Karpas-422 (cell line): ENCODE measurements at regions not wholly inside any gene's neighbourhood (a gene's known extent, or its start where the extent isn't known, plus 50 kb on each side); places are given as distances from the start of the nearest gene placed in this dataset.
"Not testable (repeated sequence)": the region's sequence is repeated elsewhere in the genome, so short reads cannot be mapped to it uniquely, and the experiment has no call there.

Experiments used
- DNase-seq: peaks from one replicate; pipeline ENCODE4 v3.0.0-alpha.2; 2015
- H2AFZ ChIP-seq: fragments of 200-600 bp; sonication (generic); 2 replicates; pipeline ENCODE4 v1.6.1; 2014; ENCODE audit warnings: antibody characterized with exemption, low read length, mixed read lengths
- H3K27ac ChIP-seq: fragments of 200-600 bp; sonication (generic); 2 replicates; pipeline ENCODE4 v1.5.1; 2014; ENCODE audit warnings: mild to moderate bottlenecking, low read length, moderate library complexity
- H3K27me3 ChIP-seq: fragments of 200-600 bp; sonication (generic); 2 replicates; pipeline ENCODE4 v1.6.1; 2014; ENCODE audit warnings: low read length, mixed read lengths
- H3K36me3 ChIP-seq: fragments of 200-600 bp; sonication (generic); 2 replicates; pipeline ENCODE4 v1.6.1; 2014; ENCODE audit warnings: low read length, mixed read lengths; ENCODE audit not compliant: insufficient read depth
- H3K4me1 ChIP-seq: fragments of 200-600 bp; sonication (generic); 2 replicates; pipeline ENCODE4 v1.6.1; 2014; ENCODE audit warnings: mild to moderate bottlenecking, low read length, mixed read lengths
- H3K4me2 ChIP-seq: fragments of 200-600 bp; sonication (generic); 2 replicates; pipeline ENCODE4 v1.6.1; 2014; ENCODE audit warnings: low read length, low read depth, mild to moderate bottlenecking; ENCODE audit not compliant: poor library complexity, severe bottlenecking
- H3K4me3 ChIP-seq: fragments of 200-600 bp; sonication (generic); 2 replicates; pipeline ENCODE4 v1.5.1; 2014; ENCODE audit warnings: mild to moderate bottlenecking, antibody characterized with exemption, low read length, mixed read lengths
- H3K79me2 ChIP-seq: fragments of 200-600 bp; sonication (generic); 2 replicates; pipeline ENCODE4 v1.6.1; 2014; ENCODE audit warnings: mild to moderate bottlenecking, low read length, mixed read lengths
- H3K9ac ChIP-seq: fragments of 200-600 bp; sonication (generic); 2 replicates; pipeline ENCODE4 v1.6.0; 2014; ENCODE audit warnings: low read length
- H3K9me2 ChIP-seq: fragments of 200-600 bp; sonication (generic), shearing (Covaris generic); replicated peaks from 2 replicates; pipeline ENCODE4 v1.6.0; 2014; ENCODE audit warnings: mild to moderate bottlenecking, low read length, moderate library complexity; ENCODE audit not compliant: insufficient read depth
- H3K9me3 ChIP-seq: fragments of 300-700, 200-600 bp; sonication (generic); 2 replicates; pipeline ENCODE4 v1.6.1; 2014; ENCODE audit warnings: low read length, mixed read lengths
- H4K20me1 ChIP-seq: fragments of 200-600 bp; sonication (generic); 2 replicates; pipeline ENCODE4 v1.6.1; 2014; ENCODE audit warnings: mild to moderate bottlenecking, antibody characterized with exemption, low read length, low read depth; ENCODE audit not compliant: insufficient read depth

DNA sequence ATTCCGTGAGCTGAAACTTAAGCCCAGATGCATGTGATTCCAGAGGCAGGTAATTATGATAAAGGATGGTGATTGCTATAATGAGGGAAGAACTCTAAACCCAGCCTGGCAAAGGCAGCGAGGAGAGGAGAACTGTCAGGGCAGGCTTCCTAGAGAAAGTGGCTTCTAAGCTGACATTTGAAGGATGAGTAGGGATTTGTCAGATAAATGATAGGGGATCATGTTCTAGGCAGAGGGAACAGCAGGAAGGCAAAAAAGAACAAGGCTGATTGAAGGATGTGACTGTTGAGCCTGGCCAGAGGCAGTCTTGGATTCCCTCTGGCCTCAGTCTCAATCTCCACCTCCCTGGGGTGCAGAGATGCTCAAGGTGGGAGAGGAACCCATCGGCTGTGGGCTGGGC, 146.4 kb upstream of the POU3F1 start:
- Histone ChIP-seq H3K9me2 (no peaks in the 10 kb centered on the region), H3K9ac (no peak overlapping the region), H3K27ac (no peak overlapping the region), H3K27me3 (no peaks in the 10 kb centered on the region), H3K4me3 (no peak overlapping the region), H3K4me2 (no peak overlapping the region), H3K9me3 (no peaks in the 10 kb centered on the region), H3K79me2 (no peaks in the 10 kb centered on the region), H2AFZ (no peak overlapping the region), H3K4me1 (no peaks in the 10 kb centered on the region), H4K20me1 (0 out of 2 replicates have a peak, but pooled peaks cover 3% of the 10 kb centered on the region), H3K36me3 (no peaks in the 10 kb centered on the region)
- DNase-seq, result no peak

DNA sequence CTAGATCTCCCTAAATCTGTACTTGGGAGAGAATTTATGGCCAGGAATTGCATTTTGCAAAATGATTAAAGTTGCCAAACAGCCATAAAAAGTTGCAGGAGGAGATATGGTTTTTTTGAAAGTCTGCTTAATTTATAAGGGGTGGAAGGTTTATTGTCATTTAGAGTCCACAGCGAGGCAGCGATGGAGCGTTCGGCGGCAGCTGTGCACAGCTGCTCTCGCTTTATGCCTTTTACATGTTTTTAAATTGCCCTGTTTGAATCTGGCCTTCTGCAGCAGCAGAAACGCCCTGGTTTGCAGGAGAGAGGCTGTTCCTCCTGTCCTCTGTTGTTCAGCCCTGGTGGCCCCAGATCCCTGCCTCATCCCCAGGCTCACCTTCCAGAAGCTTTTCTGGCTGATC, 144.9 kb upstream of the POU3F1 start:
- Histone ChIP-seq H4K20me1 (0 out of 2 replicates have a peak, but pooled peaks cover 3% of the 10 kb centered on the region), H2AFZ (no peak overlapping the region), H3K9me3 (no peaks in the 10 kb centered on the region), H3K9me2 (no peaks in the 10 kb centered on the region), H3K4me3 (no peak overlapping the region), H3K36me3 (no peaks in the 10 kb centered on the region), H3K27ac (no peak overlapping the region), H3K9ac (no peak overlapping the region), H3K79me2 (no peaks in the 10 kb centered on the region), H3K4me2 (no peak overlapping the region), H3K4me1 (no peaks in the 10 kb centered on the region), H3K27me3 (no peaks in the 10 kb centered on the region)
- no peak for DNase-seq

- Histone ChIP-seq H3K36me3 (no peaks in the 10 kb centered on the region), H3K9me3 (no peaks in the 10 kb centered on the region), H4K20me1 (0 out of 2 replicates have a peak, but pooled peaks cover 3% of the 10 kb centered on the region), H3K4me1 (no peaks in the 10 kb centered on the region), H3K9me2 (no peaks in the 10 kb centered on the region), H3K4me3 (no peak overlapping the region), H3K79me2 (no peaks in the 10 kb centered on the region), H2AFZ (no peak overlapping the region), H3K4me2 (no peak overlapping the region), H3K27ac (no peak overlapping the region), H3K9ac (no peak overlapping the region), H3K27me3 (no peaks in the 10 kb centered on the region)
- no peak for DNase-seq
These were observed 144.4 kb upstream of the POU3F1 start for GRCh38 chr1:38190983-38191382.

DNA sequence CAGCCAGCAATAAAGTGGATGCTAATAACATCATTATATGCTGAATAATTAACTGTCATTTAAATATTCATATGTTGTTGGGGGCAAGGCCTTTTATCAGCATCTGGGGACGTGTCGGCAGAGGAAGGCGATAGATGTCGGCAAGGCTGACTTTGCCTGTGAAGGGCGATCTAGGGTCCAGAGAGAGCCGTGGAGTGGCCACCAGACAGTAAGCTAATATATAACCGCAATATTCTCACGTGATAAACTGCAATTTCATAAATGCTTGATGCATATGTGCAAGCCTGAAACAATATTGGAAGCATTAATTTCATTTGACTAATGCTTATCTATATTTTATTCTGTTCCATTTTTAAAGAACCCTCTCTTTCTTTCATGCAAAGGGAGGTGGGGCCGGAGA, 141.0 kb upstream of the POU3F1 start:
- Histone ChIP-seq H4K20me1 (no peaks in the 10 kb centered on the region), H3K9me2 (no peaks in the 10 kb centered on the region), H3K4me3 (no peak overlapping the region), H3K4me2 (no peak overlapping the region), H3K79me2 (no peaks in the 10 kb centered on the region), H2AFZ (no peak overlapping the region), H3K36me3 (no peaks in the 10 kb centered on the region), H3K27me3 (no peaks in the 10 kb centered on the region), H3K4me1 (no peaks in the 10 kb centered on the region), H3K9me3 (no peaks in the 10 kb centered on the region), H3K9ac (no peak overlapping the region), H3K27ac (no peak overlapping the region)
- DNase-seq, result no peak

GRCh38 chr1:38186566-38186965, 140.0 kb upstream of the POU3F1 start:
- Histone ChIP-seq H3K9ac (no peak overlapping the region), H3K9me2 (no peaks in the 10 kb centered on the region), H3K36me3 (no peaks in the 10 kb centered on the region), H3K4me2 (no peak overlapping the region), H4K20me1 (no peaks in the 10 kb centered on the region), H3K4me1 (no peaks in the 10 kb centered on the region), H3K9me3 (no peaks in the 10 kb centered on the region), H3K27ac (no peak overlapping the region), H3K4me3 (no peak overlapping the region), H2AFZ (no peak overlapping the region), H3K27me3 (no peaks in the 10 kb centered on the region), H3K79me2 (no peaks in the 10 kb centered on the region)
- no peak for DNase-seq

DNA sequence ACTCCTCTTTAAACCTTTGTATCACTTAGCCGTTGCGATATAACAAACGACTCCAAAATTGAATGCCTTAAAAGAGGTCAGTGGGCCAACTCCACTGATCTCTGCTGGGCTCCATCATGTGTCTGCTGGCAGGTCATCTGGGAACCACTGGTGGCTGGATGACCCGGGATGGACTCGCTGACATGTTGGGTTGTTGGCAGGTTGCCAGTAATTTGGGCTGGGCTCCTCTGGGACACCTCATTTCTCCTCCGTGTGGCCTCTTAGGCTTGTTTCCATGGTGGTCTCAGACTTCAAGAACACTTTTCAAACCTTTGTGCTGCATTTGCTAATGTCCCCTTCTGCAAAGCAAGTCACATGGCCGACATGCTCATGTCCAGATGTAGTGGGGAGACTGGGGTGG, 139.3 kb upstream of the POU3F1 start:
- Histone ChIP-seq H3K27me3 (no peaks in the 10 kb centered on the region), H3K9me2 (no peaks in the 10 kb centered on the region), H3K9ac (no peak overlapping the region), H2AFZ (no peak overlapping the region), H3K4me2 (no peak overlapping the region), H4K20me1 (no peaks in the 10 kb centered on the region), H3K4me3 (no peak overlapping the region), H3K36me3 (no peaks in the 10 kb centered on the region), H3K4me1 (no peaks in the 10 kb centered on the region), H3K9me3 (no peaks in the 10 kb centered on the region), H3K27ac (no peak overlapping the region), H3K79me2 (no peaks in the 10 kb centered on the region)
- no peak for DNase-seq

DNA sequence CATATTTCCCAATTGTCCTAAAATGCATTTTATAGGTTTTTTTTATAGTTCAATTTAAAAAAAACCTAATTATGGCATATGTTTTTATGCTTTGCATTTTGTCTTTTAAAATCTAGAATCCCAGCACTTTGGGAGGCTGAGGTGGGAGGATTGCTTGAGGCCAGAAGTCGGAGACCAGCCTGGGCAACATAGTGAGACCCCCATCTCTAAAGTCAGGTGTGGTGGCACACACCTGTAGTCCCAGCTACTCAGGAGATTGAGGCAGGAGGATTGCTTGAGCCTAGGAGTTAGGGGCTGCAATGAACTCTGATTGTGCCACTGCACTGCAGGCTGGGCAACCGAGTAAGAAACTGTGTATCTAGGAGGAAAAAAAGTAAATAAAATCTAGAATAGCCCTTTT, 137.2 kb upstream of the POU3F1 start:
- Histone ChIP-seq H3K9ac (no peak overlapping the region), H3K79me2 (no peaks in the 10 kb centered on the region), H3K9me2 (no peaks in the 10 kb centered on the region), H3K36me3 (no peaks in the 10 kb centered on the region), H3K4me2 (no peak overlapping the region), H3K9me3 (no peaks in the 10 kb centered on the region), H3K4me3 (no peak overlapping the region), H3K27me3 (no peaks in the 10 kb centered on the region), H3K4me1 (no peaks in the 10 kb centered on the region), H3K27ac (no peak overlapping the region), H4K20me1 (no peaks in the 10 kb centered on the region), H2AFZ (no peak overlapping the region)
- no peak for DNase-seq

DNA sequence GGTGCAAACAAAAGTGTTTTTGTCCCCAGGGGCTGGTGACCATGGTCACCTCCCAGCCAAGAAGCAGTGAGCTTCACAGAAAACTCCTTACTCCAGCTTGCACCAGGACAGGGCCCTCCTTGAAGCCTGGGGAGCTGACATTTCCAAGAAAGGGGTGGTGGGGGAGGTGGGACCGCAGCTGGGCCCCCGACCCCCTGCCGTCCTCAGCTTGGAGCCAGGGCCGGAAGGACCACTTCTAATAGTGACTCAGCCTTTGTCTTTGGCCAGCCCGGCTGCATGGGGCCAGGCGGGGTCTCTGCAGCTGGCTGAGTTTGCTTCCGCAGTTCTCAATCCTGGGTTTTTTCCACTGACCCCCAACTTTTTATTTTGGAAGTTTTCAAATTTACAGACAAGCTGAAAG, 136.5 kb upstream of the POU3F1 start:
- H3K27me3 ChIP-seq, result no peaks in the 10 kb centered on the region
- H2AFZ ChIP-seq, result no peak overlapping the region
- H3K27ac ChIP-seq, result no peak overlapping the region
- no peak overlapping the region for H3K4me2 ChIP-seq
- H3K79me2 ChIP-seq, result no peaks in the 10 kb centered on the region
- H3K4me3 ChIP-seq, result no peak overlapping the region
- no peak overlapping the region for H3K9ac ChIP-seq
- no peak for DNase-seq
- H3K4me1 ChIP-seq, result no peaks in the 10 kb centered on the region
- H3K36me3 ChIP-seq, result no peaks in the 10 kb centered on the region
- no peaks in the 10 kb centered on the region for H4K20me1 ChIP-seq
- H3K9me3 ChIP-seq, result no peaks in the 10 kb centered on the region
- no peaks in the 10 kb centered on the region for H3K9me2 ChIP-seq

DNA sequence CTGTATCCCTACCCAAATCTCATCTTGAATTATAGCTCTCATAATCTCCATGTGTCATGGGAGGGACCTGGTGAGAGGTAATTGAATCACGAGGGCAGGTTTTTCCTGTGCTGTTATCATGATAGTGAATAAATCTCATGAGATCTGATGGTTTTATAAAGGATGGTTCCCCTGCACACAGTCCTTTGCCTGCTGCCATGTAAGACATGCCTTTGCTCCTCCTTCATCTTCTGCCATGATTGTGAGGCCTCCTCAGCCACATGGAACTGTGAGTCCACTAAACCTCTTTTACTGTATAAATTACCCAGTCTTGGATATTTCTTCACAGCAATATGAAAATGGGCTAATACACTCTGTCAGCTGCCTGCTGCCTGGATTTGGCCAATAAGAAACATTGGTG, 133.8 kb upstream of the POU3F1 start:
- H3K36me3 ChIP-seq, H2AFZ ChIP-seq, H3K4me2 ChIP-seq, H3K4me3 ChIP-seq, H3K79me2 ChIP-seq, H3K9me3 ChIP-seq, H4K20me1 ChIP-seq, H3K4me1 ChIP-seq, H3K9me2 ChIP-seq, H3K27ac ChIP-seq, DNase-seq, H3K9ac ChIP-seq, H3K27me3 ChIP-seq: not testable (repeated sequence)
